K562 (cell line): ENCODE measurements at regions not wholly inside any gene's neighbourhood (a gene's known extent, or its start where the extent isn't known, plus 50 kb on each side); places are given as distances from the start of the nearest gene placed in this dataset.

Experiments used
- CUX1 ChIP-seq: fragments of 200-800 bp; sonication (Bioruptor generic); IDR thresholded peaks from 2 replicates; pipeline ENCODE4 v1.6.1; 2016; ENCODE audit warnings: missing genetic modification characterization, missing compliant biosample characterization
- DEAF1 ChIP-seq: fragments of 450-650 bp; formaldehyde crosslinking; IDR thresholded peaks from 2 replicates; pipeline ENCODE4 v1.4.0; 2020; ENCODE audit warnings: mild to moderate bottlenecking, moderate library complexity
- E2F5 ChIP-seq: sonication (generic); formaldehyde crosslinking; IDR thresholded peaks from 2 replicates; pipeline ENCODE4 v1.8.0; 2022; ENCODE audit warnings: mild to moderate bottlenecking, missing genetic modification reagents
- RBM17 ChIP-seq: fragments of 200-400 bp; formaldehyde crosslinking; IDR thresholded peaks from 2 replicates; pipeline ENCODE4 v1.6.1; 2017; ENCODE audit warnings: low read depth, mild to moderate bottlenecking, low read length, borderline replicate concordance
- TEAD1 ChIP-seq, 2 experiments: fragments of 450-650 bp in 1 of 2; sonication (generic) in 1 of 2; formaldehyde crosslinking; IDR thresholded peaks; 2 replicates each; pipeline versions ENCODE4 v1.4.0 to v1.8.0; 2020 to 2022; ENCODE audit warnings: mild to moderate bottlenecking in 2 of 2, missing genetic modification reagents in 1 of 2
- USF1 ChIP-seq: sonication (generic); formaldehyde crosslinking; IDR thresholded peaks from 2 replicates; pipeline ENCODE4 v1.9.0; 2022; ENCODE audit warnings: mild to moderate bottlenecking, missing genetic modification reagents
- ZNF217 ChIP-seq: sonication (generic); formaldehyde crosslinking; IDR thresholded peaks from 2 replicates; pipeline ENCODE4 v1.8.0; 2022; ENCODE audit warnings: mild to moderate bottlenecking, missing genetic modification reagents
- ZNF75A ChIP-seq: fragments of 450-650 bp; formaldehyde crosslinking; IDR thresholded peaks from 2 replicates; pipeline ENCODE4 v1.4.0; 2020; ENCODE audit warnings: mild to moderate bottlenecking

GRCh38 chr5:98339141-98339848 is 434.2 kb upstream of the RGMB start (continued):
- TF ChIP-seq RBM17, result no peak
- no peak for TF ChIP-seq E2F5
- TF ChIP-seq DEAF1 (CRISPR knock-in tag), result no peak
- no peak for TF ChIP-seq USF1 (CRISPR knock-in tag)
- TF ChIP-seq TEAD1 (CRISPR knock-in tag; IDR thresholded peaks at IDR 0.05), result no peak
- TF ChIP-seq ZNF217, result no peak
- no peak for TF ChIP-seq ZNF75A (CRISPR knock-in tag)
- TF ChIP-seq CUX1 (CRISPR knock-in tag), result no peak
